ENCODE measurements at regions not wholly inside any gene's neighbourhood (a gene's known extent, or its start where the extent isn't known, plus 50 kb on each side); places are given as distances from the start of the nearest gene placed in this dataset.

- DNase-seq, result no peak
- Histone ChIP-seq H3K27ac (no peak overlapping the region), H3K27me3 (replicated peaks) (no peaks in the 10 kb centered on the region), H3K4me3 (ENCODE audit: low read depth, low read length) (no peak overlapping the region), H3K36me3 (replicated peaks) (no peaks in the 10 kb centered on the region)
- TF ChIP-seq CTCF (IDR thresholded peaks at IDR 0.05; ENCODE audit: low read depth, low read length, missing control alignments), result no peak
- in situ Hi-C loops (cut with HindIII; ENCODE audit: low pct_ligation_motif_present, low sequenced_read_pairs), result no loop called here
Measured at GRCh38 chr11:19602891-19603290, 109.7 kb upstream of the NAV2 start.

- in situ Hi-C loops (cut with HindIII; ENCODE audit: low pct_ligation_motif_present, low sequenced_read_pairs), result no loop called here
- DNase-seq, result no peak
- Histone ChIP-seq H3K36me3 (replicated peaks) (no peaks in the 10 kb centered on the region), H3K4me3 (ENCODE audit: low read depth, low read length) (no peak overlapping the region), H3K27me3 (replicated peaks) (no peaks in the 10 kb centered on the region), H3K27ac (no peak overlapping the region)
- TF ChIP-seq CTCF (IDR thresholded peaks at IDR 0.05; ENCODE audit: low read depth, low read length, missing control alignments), result no peak
Measured at GRCh38 chr11:19602406-19602805, 110.2 kb upstream of the NAV2 start.

- no peaks in the 10 kb centered on the region for H3K36me3 ChIP-seq (replicated peaks)
- H3K27ac ChIP-seq, result no peak overlapping the region
- in situ Hi-C loops (cut with HindIII; ENCODE audit: low pct_ligation_motif_present, low sequenced_read_pairs), result no loop called here
- TF ChIP-seq CTCF (IDR thresholded peaks at IDR 0.05; ENCODE audit: low read depth, low read length, missing control alignments), result no peak
- no peak overlapping the region for H3K4me3 ChIP-seq (ENCODE audit: low read depth, low read length)
- DNase-seq, result no peak
- no peaks in the 10 kb centered on the region for H3K27me3 ChIP-seq (replicated peaks)
Measured at GRCh38 chr11:19601235-19601634, 111.4 kb upstream of the NAV2 start.

GRCh38 chr11:19599681-19600080 is 113.0 kb upstream of the NAV2 start:
- H3K36me3 ChIP-seq (replicated peaks), result no peaks in the 10 kb centered on the region
- TF ChIP-seq CTCF (IDR thresholded peaks at IDR 0.05; ENCODE audit: low read depth, low read length, missing control alignments), result no peak
- H3K4me3 ChIP-seq (ENCODE audit: low read depth, low read length), result no peak overlapping the region
- H3K27me3 ChIP-seq (replicated peaks), result no peaks in the 10 kb centered on the region
- in situ Hi-C loops (cut with HindIII; ENCODE audit: low pct_ligation_motif_present, low sequenced_read_pairs), result no loop called here
- H3K27ac ChIP-seq, result no peak overlapping the region
- no peak for DNase-seq

GRCh38 chr11:19598876-19599486 is 113.7 kb upstream of the NAV2 start:
- no peak for DNase-seq
- H3K36me3 ChIP-seq (replicated peaks), result no peaks in the 10 kb centered on the region
- no peak overlapping the region for H3K4me3 ChIP-seq (ENCODE audit: low read depth, low read length)
- no peak overlapping the region for H3K27ac ChIP-seq
- in situ Hi-C loops (cut with HindIII; ENCODE audit: low pct_ligation_motif_present, low sequenced_read_pairs), result no loop called here
- H3K27me3 ChIP-seq (replicated peaks), result no peaks in the 10 kb centered on the region
- no peak for TF ChIP-seq CTCF (IDR thresholded peaks at IDR 0.05; ENCODE audit: low read depth, low read length, missing control alignments)

- Histone ChIP-seq H3K27ac (peak overlapping the region; percentile 99), H3K27me3 (replicated peaks) (no peaks in the 10 kb centered on the region), H3K36me3 (replicated peaks) (no peaks in the 10 kb centered on the region), H3K4me3 (ENCODE audit: low read depth, low read length) (no peak overlapping the region)
- DNase-seq, result no peak
- no peak for TF ChIP-seq CTCF (IDR thresholded peaks at IDR 0.05; ENCODE audit: low read depth, low read length, missing control alignments)
- in situ Hi-C loops (cut with HindIII; ENCODE audit: low pct_ligation_motif_present, low sequenced_read_pairs), result no loop called here
Measured at GRCh38 chr11:19598456-19598855, 114.2 kb upstream of the NAV2 start.

All from brain microvascular endothelial cell (primary cell).